Epithelial cell of proximal tubule (primary cell): ENCODE measurements at regions not wholly inside any gene's neighbourhood (a gene's known extent, or its start where the extent isn't known, plus 50 kb on each side); places are given as distances from the start of the nearest gene placed in this dataset.
A peak's percentile ranks its signal among the peaks of the same experiment; 100 is the strongest.

Experiments
- DNase-seq: peaks from one replicate; pipeline ENCODE4 v3.0.0-alpha.2; 2011; ENCODE audit warnings: low read depth
- H3K4me3 ChIP-seq: 2 replicates; pipeline ENCODE4 v1.5.1; 2011; ENCODE audit warnings: low read depth, mild to moderate bottlenecking, low read length
- CTCF ChIP-seq: conservative IDR thresholded peaks from 2 replicates; pipeline ENCODE4 v1.5.1; 2012; ENCODE audit warnings: low read depth, mild to moderate bottlenecking, low read length

GRCh38 chr12:58801986-58802385 is 118.3 kb downstream of the LRIG3 start:
- no peak for DNase-seq
- no peak overlapping the region for H3K4me3 ChIP-seq
- TF ChIP-seq CTCF: no peak

- DNase-seq: peak; percentile 51
- H3K4me3 ChIP-seq: no peak overlapping the region
- no peak for TF ChIP-seq CTCF
These were observed 116.4 kb downstream of the LRIG3 start for GRCh38 chr12:58803908-58804307.

- no peak overlapping the region for H3K4me3 ChIP-seq
- TF ChIP-seq CTCF: peak; percentile 52
- DNase-seq: no peak
These were observed 115.6 kb downstream of the LRIG3 start for GRCh38 chr12:58804749-58805148.

GRCh38 chr12:58809064-58809607 is 111.2 kb downstream of the LRIG3 start:
- no peak for TF ChIP-seq CTCF
- DNase-seq: no peak
- H3K4me3 ChIP-seq: no peak overlapping the region

- no peak for TF ChIP-seq CTCF
- no peak for DNase-seq
- no peak overlapping the region for H3K4me3 ChIP-seq
These were observed 109.0 kb downstream of the LRIG3 start for GRCh38 chr12:58811346-58811745.

GRCh38 chr12:58812214-58812613 is 108.1 kb downstream of the LRIG3 start:
- no peak for DNase-seq
- H3K4me3 ChIP-seq: no peak overlapping the region
- no peak for TF ChIP-seq CTCF

- no peak for TF ChIP-seq CTCF
- DNase-seq: no peak
- no peak overlapping the region for H3K4me3 ChIP-seq
These were observed 106.3 kb downstream of the LRIG3 start for GRCh38 chr12:58814036-58814435.
